ENCODE measurements at regions not wholly inside any gene's neighbourhood (a gene's known extent, or its start where the extent isn't known, plus 50 kb on each side); places are given as distances from the start of the nearest gene placed in this dataset.

DNA sequence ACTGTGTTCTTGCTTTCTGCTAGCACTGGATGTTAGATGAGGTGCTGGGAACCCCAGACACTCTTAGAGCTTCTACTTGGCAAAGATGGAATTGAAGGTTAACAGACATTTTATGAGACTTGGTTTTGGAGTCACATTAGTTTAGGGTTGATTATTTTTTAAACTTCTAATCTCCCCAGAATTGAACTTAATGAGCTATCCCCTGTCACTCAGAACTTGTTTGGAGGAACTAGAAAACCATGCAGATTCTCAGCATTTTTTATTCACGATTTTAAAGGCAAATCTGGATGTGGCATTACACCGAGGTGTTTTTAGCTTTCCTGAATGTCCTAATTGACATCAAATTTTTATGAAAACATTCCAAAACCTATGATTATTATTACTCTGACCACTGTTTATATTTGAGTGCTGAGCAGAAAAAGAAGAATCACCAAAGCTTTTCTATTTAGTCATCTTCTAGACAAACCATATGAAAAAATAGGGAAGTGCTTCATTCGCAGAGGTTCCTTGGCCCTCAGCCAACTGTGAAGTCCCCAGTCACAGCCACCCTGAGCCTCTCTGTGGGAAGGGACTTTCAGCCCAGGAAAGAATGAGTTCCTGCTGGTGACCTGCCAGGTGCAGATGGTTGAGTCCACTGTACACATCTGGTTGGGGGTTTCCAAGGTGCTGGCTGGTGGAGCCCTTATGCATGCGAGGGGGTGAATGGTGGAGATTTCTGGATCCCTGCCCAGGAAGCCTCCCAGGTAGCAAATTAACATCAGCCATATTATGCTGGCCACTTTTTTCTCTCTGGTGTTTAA lies 196.0 kb upstream of the TOPAZ1 start:
- no peaks in the 10 kb centered on the region for H3K9me3 ChIP-seq (ENCODE audit: low read length)
- H3K36me3 ChIP-seq (ENCODE audit: insufficient read depth, low read length) = no peaks in the 10 kb centered on the region
- H3F3A ChIP-seq (ENCODE audit: insufficient read depth, low read length) = no peaks in the 10 kb centered on the region
- no peak overlapping the region for H3K9ac ChIP-seq (ENCODE audit: low read length)
- peak overlapping the region; percentile 3; the same call in 1 of the 2 replicates for H3K4me2 ChIP-seq (ENCODE audit: low read length)
- peaks cover 14% of the 10 kb centered on the region for H3K4me1 ChIP-seq (ENCODE audit: insufficient read depth, low read length, severe bottlenecking)
- H3K79me2 ChIP-seq (ENCODE audit: insufficient read depth, low read length) = no peaks in the 10 kb centered on the region
- no peaks in the 10 kb centered on the region for H3K9me2 ChIP-seq (ENCODE audit: low read depth, low read length)
- no peaks in the 10 kb centered on the region for H4K20me1 ChIP-seq (ENCODE audit: insufficient read depth, low read length)
- H3K4me3 ChIP-seq (ENCODE audit: low read depth, low read length, poor library complexity, severe bottlenecking) = no peak overlapping the region
- no peak for TF ChIP-seq EZH2 (IDR thresholded peaks at IDR 0.05; ENCODE audit: borderline replicate concordance, low read length)
- TF ChIP-seq, protein P1, sequence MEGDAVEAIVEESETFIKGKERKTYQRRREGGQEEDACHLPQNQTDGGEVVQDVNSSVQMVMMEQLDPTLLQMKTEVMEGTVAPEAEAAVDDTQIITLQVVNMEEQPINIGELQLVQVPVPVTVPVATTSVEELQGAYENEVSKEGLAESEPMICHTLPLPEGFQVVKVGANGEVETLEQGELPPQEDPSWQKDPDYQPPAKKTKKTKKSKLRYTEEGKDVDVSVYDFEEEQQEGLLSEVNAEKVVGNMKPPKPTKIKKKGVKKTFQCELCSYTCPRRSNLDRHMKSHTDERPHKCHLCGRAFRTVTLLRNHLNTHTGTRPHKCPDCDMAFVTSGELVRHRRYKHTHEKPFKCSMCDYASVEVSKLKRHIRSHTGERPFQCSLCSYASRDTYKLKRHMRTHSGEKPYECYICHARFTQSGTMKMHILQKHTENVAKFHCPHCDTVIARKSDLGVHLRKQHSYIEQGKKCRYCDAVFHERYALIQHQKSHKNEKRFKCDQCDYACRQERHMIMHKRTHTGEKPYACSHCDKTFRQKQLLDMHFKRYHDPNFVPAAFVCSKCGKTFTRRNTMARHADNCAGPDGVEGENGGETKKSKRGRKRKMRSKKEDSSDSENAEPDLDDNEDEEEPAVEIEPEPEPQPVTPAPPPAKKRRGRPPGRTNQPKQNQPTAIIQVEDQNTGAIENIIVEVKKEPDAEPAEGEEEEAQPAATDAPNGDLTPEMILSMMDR (IDR thresholded peaks at IDR 0.05; ENCODE audit: low read length) = no peak
- no peak overlapping the region for H3K27ac ChIP-seq (ENCODE audit: low read depth, low read length, poor library complexity, severe bottlenecking)
- H3K27me3 ChIP-seq (ENCODE audit: insufficient read depth, low read length) = no peaks in the 10 kb centered on the region
- no peak overlapping the region for H2AFZ ChIP-seq (ENCODE audit: low read length)

DNA sequence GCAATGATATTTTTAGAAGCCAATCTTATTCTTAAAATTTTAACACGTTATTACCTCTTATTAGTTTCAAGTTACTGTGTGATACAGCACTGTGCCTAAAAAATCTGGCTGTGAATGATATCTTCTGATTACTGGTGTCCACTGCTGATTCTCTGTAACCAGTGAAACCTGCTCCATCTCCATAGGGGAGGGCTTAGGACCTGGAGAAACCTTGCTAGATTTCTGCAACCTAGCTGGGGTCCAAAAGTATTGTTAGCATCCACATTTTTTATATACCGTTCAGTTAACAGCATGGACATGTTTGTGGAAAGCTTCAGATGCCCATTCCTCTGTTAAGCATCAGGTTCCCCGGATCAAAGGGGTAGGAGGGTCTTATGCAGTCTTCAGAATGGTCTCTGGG lies 193.9 kb upstream of the TOPAZ1 start:
- Histone ChIP-seq H3K36me3 (ENCODE audit: insufficient read depth, low read length) (no peaks in the 10 kb centered on the region), H3K27me3 (ENCODE audit: insufficient read depth, low read length) (no peaks in the 10 kb centered on the region), H3K4me3 (ENCODE audit: low read depth, low read length, poor library complexity, severe bottlenecking) (no peak overlapping the region), H3F3A (ENCODE audit: insufficient read depth, low read length) (no peaks in the 10 kb centered on the region), H3K9me2 (ENCODE audit: low read depth, low read length) (no peaks in the 10 kb centered on the region), H3K4me1 (ENCODE audit: insufficient read depth, low read length, severe bottlenecking) (peaks cover 14% of the 10 kb centered on the region), H2AFZ (ENCODE audit: low read length) (no peak overlapping the region), H3K4me2 (ENCODE audit: low read length) (no peak overlapping the region), H3K9ac (ENCODE audit: low read length) (no peak overlapping the region), H4K20me1 (ENCODE audit: insufficient read depth, low read length) (no peaks in the 10 kb centered on the region), H3K79me2 (ENCODE audit: insufficient read depth, low read length) (no peaks in the 10 kb centered on the region), H3K27ac (ENCODE audit: low read depth, low read length, poor library complexity, severe bottlenecking) (no peak overlapping the region), H3K9me3 (ENCODE audit: low read length) (no peaks in the 10 kb centered on the region)
- no peak for TF ChIP-seq EZH2 (IDR thresholded peaks at IDR 0.05; ENCODE audit: borderline replicate concordance, low read length)
- TF ChIP-seq, protein P1 (IDR thresholded peaks at IDR 0.05; ENCODE audit: low read length) = no peak

DNA sequence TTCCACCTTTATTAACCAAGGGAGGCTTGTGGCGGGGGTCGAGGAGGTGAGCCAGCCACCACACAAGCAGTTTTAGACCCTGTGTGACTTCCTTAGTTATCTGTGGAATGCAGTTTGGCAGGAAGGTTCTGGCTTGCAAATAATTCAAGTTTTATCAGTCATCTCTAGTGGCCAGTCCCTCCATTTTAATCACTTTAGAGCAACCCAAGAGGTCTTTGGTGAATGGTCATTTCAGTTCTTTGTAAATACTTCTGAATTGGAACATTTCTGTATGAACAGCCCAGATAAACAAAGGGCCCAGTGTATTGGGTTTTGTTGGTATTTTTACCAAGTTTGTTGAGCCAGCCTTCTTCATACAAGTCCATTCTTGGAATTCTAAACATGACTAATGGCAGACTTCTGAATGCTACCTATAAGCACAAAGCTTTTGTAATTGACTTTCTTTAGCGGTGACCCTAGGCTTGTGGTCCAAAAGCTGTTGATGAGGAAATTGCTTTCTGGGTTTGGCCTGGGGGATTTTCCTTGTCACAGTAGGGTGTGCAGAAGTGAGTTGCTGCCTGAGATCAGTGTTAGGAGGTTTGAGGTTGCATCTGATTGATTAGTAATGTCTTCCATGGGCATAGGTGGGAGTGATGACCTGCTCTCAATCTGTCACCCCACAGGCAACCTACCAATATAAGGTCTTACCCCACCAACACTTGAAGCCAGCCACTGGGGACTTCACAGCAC lies 193.3 kb upstream of the TOPAZ1 start:
- H3K79me2 ChIP-seq (ENCODE audit: insufficient read depth, low read length) = no peaks in the 10 kb centered on the region
- no peak overlapping the region for H3K4me2 ChIP-seq (ENCODE audit: low read length)

More for the DNA sequence above, 193.3 kb upstream of the TOPAZ1 start:
- Histone ChIP-seq H3K4me1 (ENCODE audit: insufficient read depth, low read length, severe bottlenecking) (peaks cover 14% of the 10 kb centered on the region), H3K9ac (ENCODE audit: low read length) (no peak overlapping the region), H3K9me3 (ENCODE audit: low read length) (no peaks in the 10 kb centered on the region), H3K27me3 (ENCODE audit: insufficient read depth, low read length) (no peaks in the 10 kb centered on the region), H3K4me3 (ENCODE audit: low read depth, low read length, poor library complexity, severe bottlenecking) (no peak overlapping the region), H3K9me2 (ENCODE audit: low read depth, low read length) (no peaks in the 10 kb centered on the region), H4K20me1 (ENCODE audit: insufficient read depth, low read length) (no peaks in the 10 kb centered on the region), H2AFZ (ENCODE audit: low read length) (no peak overlapping the region), H3K36me3 (ENCODE audit: insufficient read depth, low read length) (no peaks in the 10 kb centered on the region), H3F3A (ENCODE audit: insufficient read depth, low read length) (no peaks in the 10 kb centered on the region), H3K27ac (ENCODE audit: low read depth, low read length, poor library complexity, severe bottlenecking) (no peak overlapping the region)
- no peak for TF ChIP-seq EZH2 (IDR thresholded peaks at IDR 0.05; ENCODE audit: borderline replicate concordance, low read length)
- TF ChIP-seq, protein P1 (IDR thresholded peaks at IDR 0.05; ENCODE audit: low read length) = no peak
